Fibroblast of skin of abdomen (primary cell): ENCODE measurements at regions not wholly inside any gene's neighbourhood (a gene's known extent, or its start where the extent isn't known, plus 50 kb on each side); places are given as distances from the start of the nearest gene placed in this dataset.
"Not testable (repeated sequence)": the region's sequence is repeated elsewhere in the genome, so short reads cannot be mapped to it uniquely, and the experiment has no call there.

ENCODE experiments used
- DNase-seq: peaks from one replicate; pipeline ENCODE4 v3.0.0-alpha.2; 2013

- DNase-seq = no peak
Measured at GRCh38 chr9:82819260-82819659, 243.7 kb downstream of the RASEF start.

GRCh38 chr9:82820186-82820585, 242.8 kb downstream of the RASEF start:
- no peak for DNase-seq

- DNase-seq = no peak
Measured at GRCh38 chr9:82829818-82830217, 233.1 kb downstream of the RASEF start.

- DNase-seq = no peak
Measured at GRCh38 chr9:82865524-82865923, 197.4 kb downstream of the RASEF start.

GRCh38 chr9:82880336-82881050, 182.4 kb downstream of the RASEF start:
- peak; percentile 14 for DNase-seq

DNA sequence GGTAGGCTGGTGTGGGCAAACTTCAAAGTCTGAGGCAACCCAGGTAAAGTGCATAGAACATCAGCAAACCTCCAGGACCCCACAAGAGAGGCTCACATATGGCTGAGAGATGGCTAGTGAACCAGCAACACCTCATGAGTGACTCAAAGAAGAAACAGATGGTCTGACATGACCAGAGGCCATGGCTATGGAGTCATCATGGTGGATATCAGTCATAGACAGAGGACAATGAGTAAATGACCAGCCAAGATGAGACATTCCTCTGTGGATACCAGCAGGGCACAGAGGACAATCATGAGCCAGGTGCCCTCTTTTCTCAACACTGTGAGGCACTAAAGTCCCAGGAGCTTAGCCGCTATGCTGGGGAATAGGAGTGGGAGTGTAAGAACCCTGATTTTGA, 180.8 kb downstream of the RASEF start:
- DNase-seq = peak; percentile 51

DNA sequence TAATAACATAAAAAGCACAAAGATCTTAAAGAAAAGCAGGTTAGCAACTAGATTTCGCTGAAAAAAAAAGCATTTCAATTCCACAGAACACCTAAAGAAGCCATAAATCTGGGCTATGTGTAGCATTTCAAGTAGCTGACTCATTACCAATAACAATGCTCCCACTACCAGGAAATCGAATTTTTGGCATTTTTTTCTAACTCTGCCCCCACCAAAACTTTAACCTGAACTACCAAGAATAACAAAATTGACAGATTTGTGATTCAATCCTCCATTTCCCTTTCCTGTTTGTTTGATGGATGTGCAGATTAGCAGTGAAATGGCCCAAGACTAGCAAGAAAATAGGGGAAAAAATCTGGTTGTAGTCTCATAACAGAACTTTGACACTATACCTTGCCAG, 180.2 kb downstream of the RASEF start:
- DNase-seq = peak; percentile 74

GRCh38 chr9:82883436-82883835, 179.5 kb downstream of the RASEF start:
- no peak for DNase-seq

GRCh38 chr9:82883974-82884373, 179.0 kb downstream of the RASEF start:
- DNase-seq = not testable (repeated sequence)

DNA sequence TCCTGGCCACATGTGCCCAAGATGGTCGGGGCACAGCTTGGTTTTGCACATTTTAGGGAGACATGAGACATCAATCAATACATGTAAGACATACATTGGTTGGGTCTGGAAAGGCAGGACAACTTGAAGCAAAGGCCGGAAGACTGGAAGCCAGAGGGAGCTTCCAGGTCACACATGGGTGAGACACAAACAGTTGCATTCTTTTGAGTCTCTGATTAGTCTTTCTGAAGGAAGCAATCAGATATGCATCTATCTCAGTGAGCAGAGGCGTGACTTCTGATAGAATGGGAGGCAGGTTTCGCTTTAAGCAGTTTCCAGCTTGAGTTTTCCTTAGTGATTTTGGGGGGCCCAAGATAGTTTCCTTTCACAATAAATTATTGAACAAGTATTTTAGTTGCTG, 172.5 kb downstream of the RASEF start:
- no peak for DNase-seq

GRCh38 chr9:82890865-82891264, 172.1 kb downstream of the RASEF start:
- peak; percentile 21 for DNase-seq

- DNase-seq = peak; percentile 43
Measured at GRCh38 chr9:82891321-82891720, 171.6 kb downstream of the RASEF start.

- DNase-seq = no peak
Measured at GRCh38 chr9:82893549-82893948, 169.4 kb downstream of the RASEF start.

DNA sequence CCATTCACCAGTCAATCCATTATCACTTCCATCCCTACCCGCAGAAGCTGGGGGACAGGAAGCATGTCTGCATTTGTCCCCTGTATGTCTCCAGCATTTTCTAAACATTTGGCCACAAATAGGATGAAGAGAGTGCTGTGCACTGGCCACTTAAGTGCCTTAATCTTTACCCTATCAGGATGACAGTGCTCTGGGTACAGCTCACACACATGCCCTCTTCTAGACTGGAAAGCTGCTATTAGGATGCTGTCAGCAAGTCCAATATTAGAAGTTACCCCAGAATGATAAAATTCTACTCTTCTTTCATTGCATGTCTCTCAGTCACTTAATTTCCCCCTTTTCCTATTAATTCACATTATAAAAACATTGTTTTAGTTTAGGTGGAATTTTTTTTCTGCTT, 168.4 kb downstream of the RASEF start:
- DNase-seq = no peak

DNA sequence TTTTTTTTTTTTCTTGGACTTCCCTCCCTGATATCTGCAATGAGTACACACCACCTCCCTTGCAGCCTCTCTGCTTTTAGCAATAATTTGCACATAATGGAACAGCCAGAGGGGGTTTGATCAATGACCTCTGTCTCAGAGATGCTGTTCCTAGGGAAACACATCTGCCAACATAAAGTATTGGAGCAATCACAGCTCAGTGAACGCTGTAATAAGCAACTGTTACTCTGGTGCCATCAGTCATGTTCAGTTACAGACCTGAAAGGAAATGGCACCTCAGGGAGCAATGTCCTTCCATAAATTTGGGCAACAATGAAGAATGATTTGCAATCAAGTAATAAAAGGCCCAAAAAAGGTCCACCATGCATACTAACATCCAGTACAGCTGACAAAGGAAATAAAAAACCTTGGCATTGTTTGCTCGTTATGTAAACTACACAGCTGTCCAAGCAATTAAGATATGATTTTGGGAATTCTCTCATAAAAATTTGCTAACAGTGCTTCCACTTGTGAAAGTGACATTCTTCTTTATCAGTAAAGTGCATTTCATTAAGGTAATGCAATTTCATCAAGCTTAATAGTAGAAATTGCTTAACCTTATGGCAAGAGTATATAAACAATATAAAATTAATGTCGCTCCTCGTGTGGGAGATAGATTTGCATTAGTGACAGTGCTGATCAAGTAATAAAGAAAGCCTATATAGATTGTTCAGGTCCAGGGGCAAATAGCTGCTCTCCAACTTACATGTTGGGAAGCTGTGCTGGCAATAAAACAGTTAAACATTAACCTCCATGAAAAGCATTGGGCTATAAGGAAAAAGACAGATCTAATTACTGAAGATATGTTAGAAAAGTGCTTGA, 167.8 kb downstream of the RASEF start:
- no peak for DNase-seq

DNA sequence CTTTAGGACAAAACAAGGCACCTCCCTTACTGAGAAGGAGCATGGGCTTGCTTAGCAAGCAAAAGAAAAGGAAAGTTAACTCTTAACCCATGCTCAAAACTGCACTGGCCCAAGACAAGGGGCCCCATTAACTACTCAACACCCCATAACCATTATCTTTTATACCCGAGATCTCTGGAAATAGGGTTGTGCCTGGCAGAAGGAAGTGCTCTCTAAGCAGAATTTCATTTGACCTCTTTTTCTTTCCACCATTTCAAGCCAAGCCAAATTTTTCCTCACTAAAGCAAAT, 167.2 kb downstream of the RASEF start:
- DNase-seq = no peak

GRCh38 chr9:82903503-82903902, 159.4 kb downstream of the RASEF start:
- peak; percentile 3 for DNase-seq

DNA sequence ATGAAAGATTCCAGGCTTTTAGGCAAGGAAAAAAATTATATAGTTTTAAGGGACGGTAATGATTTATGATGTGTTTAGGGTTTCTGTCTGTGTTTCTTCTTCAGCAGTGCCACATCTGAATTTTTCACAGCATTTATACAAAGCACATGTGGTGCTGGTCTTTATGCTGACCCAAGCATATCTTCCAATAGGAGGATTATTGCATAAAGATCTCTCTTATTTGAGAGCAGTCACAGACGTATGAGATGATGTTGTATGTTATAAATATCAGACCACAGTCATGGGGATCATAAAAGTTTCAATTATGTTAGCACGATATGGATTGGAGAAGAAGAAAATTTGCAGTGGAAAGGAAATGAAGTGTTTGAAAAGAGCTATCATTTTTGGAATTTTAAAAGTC, 150.9 kb downstream of the RASEF start:
- no peak for DNase-seq

- no peak for DNase-seq
Measured at GRCh38 chr9:82912645-82913044, 150.3 kb downstream of the RASEF start.

DNA sequence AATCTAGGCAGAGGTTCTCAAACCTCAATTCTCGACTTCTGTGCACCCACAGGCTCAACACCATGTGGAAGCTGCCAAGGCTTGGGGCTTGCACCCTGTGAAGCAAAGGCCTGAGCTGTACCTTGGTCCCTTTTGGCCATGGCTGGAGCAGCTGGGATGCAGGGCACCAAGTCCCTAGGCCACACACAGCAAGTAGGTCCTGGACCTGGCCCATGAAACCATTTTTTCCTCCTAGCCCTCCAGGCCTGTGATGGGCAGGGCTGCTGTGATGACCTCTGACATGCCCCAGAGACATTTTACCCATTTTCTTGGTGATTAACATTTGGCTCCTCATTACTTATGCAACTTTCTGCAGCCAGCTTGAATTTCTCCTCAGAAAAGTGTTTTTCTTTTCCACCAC, 146.7 kb downstream of the RASEF start:
- DNase-seq = not testable (repeated sequence)

- no peak for DNase-seq
Measured at GRCh38 chr9:82920154-82920553, 142.8 kb downstream of the RASEF start.

DNA sequence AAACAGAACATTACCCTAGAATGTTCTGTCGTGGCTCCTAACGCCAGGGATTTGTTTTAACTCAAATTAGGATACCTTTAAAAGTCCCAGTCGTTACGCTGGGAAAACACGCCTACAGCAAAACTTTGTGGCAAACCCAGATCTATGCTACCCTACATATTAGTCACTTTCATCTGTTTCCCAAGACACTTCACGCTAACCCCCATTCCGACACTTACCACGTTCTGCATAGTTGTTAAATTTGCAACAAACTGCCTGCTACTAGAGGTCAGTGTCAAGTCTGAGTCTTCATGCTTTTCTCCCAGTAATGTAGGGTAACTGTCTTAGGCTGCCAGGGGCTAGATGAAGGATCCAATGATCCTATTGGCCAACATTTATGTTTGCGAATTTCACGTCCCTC, 140.3 kb downstream of the RASEF start:
- DNase-seq = no peak

GRCh38 chr9:82923092-82923911, 139.6 kb downstream of the RASEF start:
- no peak for DNase-seq
